PC-3 (cell line): ENCODE measurements at regions not wholly inside any gene's neighbourhood (a gene's known extent, or its start where the extent isn't known, plus 50 kb on each side); places are given as distances from the start of the nearest gene placed in this dataset.

Source experiments
- ATAC-seq: fragments of 200-7000 bp; cut with Tn5 transposase; 2 replicates; pipeline ENCODE4 v1.9.1; 2020; ENCODE audit warnings: mild to moderate bottlenecking, moderate library complexity
- BruUV-seq: library from RNA; stranded (reverse); fragments of 400-500 nt; replicated peaks from 2 replicates; lab custom pipeline; 2021; lab: Mats Ljungman, UMichigan
- CTCF ChIA-PET: fragments of 300-600 bp; sonication (Branson Sonifier 250); formaldehyde crosslinking; loops from one replicate; lab custom pipeline; 2022; ENCODE audit warnings: antibody characterized with exemption; lab: Charles Lee
- POLR2A ChIA-PET: fragments of 300-600 bp; sonication (Branson Sonifier 250); formaldehyde crosslinking; loops from one replicate; lab custom pipeline; 2022; ENCODE audit warnings: antibody characterized with exemption; ENCODE audit not compliant: unreplicated experiment; lab: Charles Lee
- DNase-seq: peaks from one replicate; pipeline ENCODE4 v3.0.0-alpha.2; 2015
- H2AFZ ChIP-seq: fragments of 300-600 bp; sonication (generic); 2 replicates; pipeline ENCODE4 v1.6.0; 2016; ENCODE audit warnings: antibody characterized with exemption, low read length
- H3F3A ChIP-seq: fragments of 300-600 bp; sonication (generic); one replicate; pipeline ENCODE4 v1.6.0; 2017; ENCODE audit warnings: antibody characterized with exemption, low read length, control low read depth, mild to moderate bottlenecking; ENCODE audit not compliant: unreplicated experiment
- H3K27ac ChIP-seq: fragments of 300-600 bp; sonication (generic); 2 replicates; pipeline ENCODE4 v1.5.1; 2016; ENCODE audit warnings: mild to moderate bottlenecking, low read length
- H3K27me3 ChIP-seq: fragments of 300-600 bp; sonication (generic); 2 replicates; pipeline ENCODE4 v1.6.1; 2016; ENCODE audit warnings: low read length, mixed read lengths
- H3K36me3 ChIP-seq: fragments of 300-600 bp; sonication (generic); 2 replicates; pipeline ENCODE4 v1.6.1; 2016; ENCODE audit warnings: low read depth, mixed run types, low read length, mixed read lengths
- H3K4me1 ChIP-seq: fragments of 300-600 bp; sonication (generic); 2 replicates; pipeline ENCODE4 v1.5.1; 2016; ENCODE audit warnings: low read length; ENCODE audit not compliant: insufficient read depth
- H3K4me2 ChIP-seq: fragments of 300-600 bp; sonication (generic); 2 replicates; pipeline ENCODE4 v1.6.0; 2016; ENCODE audit warnings: low read length
- H3K4me3 ChIP-seq: fragments of 300-600 bp; sonication (generic); 2 replicates; pipeline ENCODE4 v1.5.1; 2016; ENCODE audit warnings: mild to moderate bottlenecking, low read length, mixed read lengths
- H3K79me2 ChIP-seq: fragments of 300-600 bp; sonication (generic); 2 replicates; pipeline ENCODE4 v1.6.1; 2017; ENCODE audit warnings: low read length, mixed read lengths
- H3K9ac ChIP-seq: fragments of 300-600 bp; sonication (generic); 2 replicates; pipeline ENCODE4 v1.6.0; 2016; ENCODE audit warnings: mild to moderate bottlenecking, low read length
- H3K9me2 ChIP-seq: fragments of 300-600 bp; sonication (generic); replicated peaks from 2 replicates; pipeline ENCODE4 v1.6.1; 2016; ENCODE audit warnings: mixed run types, low read length, mixed read lengths
- H3K9me3 ChIP-seq: fragments of 300-600 bp; sonication (generic); 2 replicates; pipeline ENCODE4 v1.6.1; 2016; ENCODE audit warnings: low read length, mixed read lengths
- H4K20me1 ChIP-seq: fragments of 300-600 bp; sonication (generic); 2 replicates; pipeline ENCODE4 v1.6.1; 2016; ENCODE audit warnings: low read length, mixed read lengths
- EZH2 ChIP-seq: fragments of 300-600 bp; sonication (generic); IDR thresholded peaks from one replicate; pipeline ENCODE4 v1.6.1; 2017; ENCODE audit warnings: antibody characterized with exemption, mild to moderate bottlenecking, low read length; ENCODE audit not compliant: unreplicated experiment
- EZH2phosphoT487 ChIP-seq: fragments of 300-600 bp; sonication (generic); IDR thresholded peaks from 2 replicates; pipeline ENCODE4 v1.6.1; 2018; ENCODE audit warnings: mild to moderate bottlenecking, antibody characterized with exemption, low read length, borderline replicate concordance
- intact Hi-C: fragments of 100-400 bp; cut with micrococcal nuclease; formaldehyde crosslinking; loops from 2 replicates; pipeline ENCODE4 v1.9.0; 2023
- TF ChIP-seq, protein P1 (sequence below): fragments of 300-600 bp; sonication (generic); conservative IDR thresholded peaks from 2 replicates; pipeline ENCODE4 v1.5.1; 2017; ENCODE audit warnings: antibody characterized with exemption, low read depth, mild to moderate bottlenecking, low read length

DNA sequence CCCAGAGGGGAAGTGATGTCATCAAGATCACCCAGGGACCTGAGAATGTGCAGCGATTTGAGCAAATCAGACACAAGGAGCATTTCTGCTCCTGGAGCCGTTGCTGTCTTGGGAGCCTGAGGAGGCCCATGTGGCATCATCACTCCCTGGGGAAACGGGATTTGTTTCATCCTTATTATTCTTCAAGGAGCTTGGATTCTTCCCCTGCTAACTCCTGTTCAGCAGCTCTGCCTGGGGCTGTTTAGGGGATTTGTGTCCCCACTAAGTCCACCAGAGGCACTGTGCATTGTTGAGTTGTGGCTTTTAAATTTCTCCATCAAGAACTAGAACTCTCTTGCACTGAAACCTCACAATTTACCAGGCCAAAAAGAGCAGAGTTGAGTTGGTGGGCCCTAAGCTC is 104.2 kb upstream of the MSX1 start:
- no peak for DNase-seq
- H3K27me3 ChIP-seq: no peaks in the 10 kb centered on the region
- no peaks in the 10 kb centered on the region for H4K20me1 ChIP-seq
- intact Hi-C loops: no loop called here
- no TSS peak for BruUV-seq
- peaks cover 10% of the 10 kb centered on the region for H3K4me1 ChIP-seq
- H3K9me2 ChIP-seq: no peaks in the 10 kb centered on the region
- no peaks in the 10 kb centered on the region for H3K36me3 ChIP-seq
- ChIA-PET POLR2A (no interaction called here), CTCF (no interaction called here)
- no peak overlapping the region for H3K4me2 ChIP-seq
- no peak overlapping the region for H3K27ac ChIP-seq
- H3K4me3 ChIP-seq: no peak overlapping the region
- ATAC-seq: no peak
- no peak overlapping the region for H2AFZ ChIP-seq
- H3K79me2 ChIP-seq: no peaks in the 10 kb centered on the region
- H3K9me3 ChIP-seq: no peaks in the 10 kb centered on the region
- H3F3A ChIP-seq: no peaks in the 10 kb centered on the region
- TF ChIP-seq, protein P1, sequence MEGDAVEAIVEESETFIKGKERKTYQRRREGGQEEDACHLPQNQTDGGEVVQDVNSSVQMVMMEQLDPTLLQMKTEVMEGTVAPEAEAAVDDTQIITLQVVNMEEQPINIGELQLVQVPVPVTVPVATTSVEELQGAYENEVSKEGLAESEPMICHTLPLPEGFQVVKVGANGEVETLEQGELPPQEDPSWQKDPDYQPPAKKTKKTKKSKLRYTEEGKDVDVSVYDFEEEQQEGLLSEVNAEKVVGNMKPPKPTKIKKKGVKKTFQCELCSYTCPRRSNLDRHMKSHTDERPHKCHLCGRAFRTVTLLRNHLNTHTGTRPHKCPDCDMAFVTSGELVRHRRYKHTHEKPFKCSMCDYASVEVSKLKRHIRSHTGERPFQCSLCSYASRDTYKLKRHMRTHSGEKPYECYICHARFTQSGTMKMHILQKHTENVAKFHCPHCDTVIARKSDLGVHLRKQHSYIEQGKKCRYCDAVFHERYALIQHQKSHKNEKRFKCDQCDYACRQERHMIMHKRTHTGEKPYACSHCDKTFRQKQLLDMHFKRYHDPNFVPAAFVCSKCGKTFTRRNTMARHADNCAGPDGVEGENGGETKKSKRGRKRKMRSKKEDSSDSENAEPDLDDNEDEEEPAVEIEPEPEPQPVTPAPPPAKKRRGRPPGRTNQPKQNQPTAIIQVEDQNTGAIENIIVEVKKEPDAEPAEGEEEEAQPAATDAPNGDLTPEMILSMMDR: no peak
- no peak for TF ChIP-seq EZH2
- no peak overlapping the region for H3K9ac ChIP-seq

DNA sequence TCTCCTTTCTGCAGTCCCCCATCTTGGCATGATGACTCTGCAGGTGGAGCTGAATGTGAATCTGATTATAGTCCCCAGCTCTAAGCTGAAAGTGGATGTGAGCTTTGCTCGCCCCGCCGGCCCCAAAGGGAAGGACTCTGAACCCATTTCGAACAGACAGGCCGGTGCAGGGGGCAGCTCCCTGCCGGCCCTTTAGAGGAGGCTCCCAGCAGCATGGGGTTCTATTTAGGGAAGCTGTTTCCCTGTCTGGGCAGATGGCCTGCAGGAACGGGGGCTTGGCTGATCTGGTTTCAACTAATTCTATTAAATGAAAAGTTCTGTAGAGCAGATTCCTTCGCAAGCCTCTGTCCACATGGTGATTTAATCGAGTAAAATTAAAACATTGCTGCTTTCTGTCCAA is 104.8 kb upstream of the MSX1 start:
- Histone ChIP-seq H2AFZ (no peak overlapping the region), H3K4me1 (peaks cover 10% of the 10 kb centered on the region), H3K79me2 (no peaks in the 10 kb centered on the region), H3K36me3 (no peaks in the 10 kb centered on the region), H3K4me2 (no peak overlapping the region), H3K9me3 (no peaks in the 10 kb centered on the region), H3K27me3 (no peaks in the 10 kb centered on the region), H3K9ac (no peak overlapping the region), H3K9me2 (no peaks in the 10 kb centered on the region), H3K4me3 (no peak overlapping the region), H3F3A (no peaks in the 10 kb centered on the region), H3K27ac (no peak overlapping the region), H4K20me1 (no peaks in the 10 kb centered on the region)
- TF ChIP-seq EZH2phosphoT487: no peak
- DNase-seq (no peak), ATAC-seq (no peak)
- POLR2A ChIA-PET: no interaction called here
- CTCF ChIA-PET: no interaction called here
- intact Hi-C loops: no loop called here
- no TSS peak for BruUV-seq

DNA sequence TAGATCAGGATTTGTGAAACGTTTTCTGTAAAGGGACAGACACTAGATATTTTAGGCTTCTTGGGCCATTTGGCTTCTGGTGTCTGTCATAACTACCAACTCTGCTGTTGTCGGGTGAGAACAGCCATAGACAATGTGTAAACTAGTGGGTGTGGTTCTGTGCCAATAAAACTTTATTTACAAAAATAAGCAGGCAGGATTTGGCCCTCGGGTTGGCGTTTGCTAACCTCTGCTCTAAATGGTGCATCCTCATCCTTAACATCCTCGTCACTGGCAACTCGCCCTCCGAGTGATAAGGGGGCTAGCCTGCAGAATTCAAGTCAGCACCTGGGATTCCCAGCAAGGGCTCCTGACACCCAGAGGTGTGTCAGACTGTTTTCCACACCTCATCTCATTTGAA is 105.8 kb upstream of the MSX1 start:
- ATAC-seq (no peak), DNase-seq (no peak)
- Histone ChIP-seq H3K27ac (no peak overlapping the region), H2AFZ (no peak overlapping the region), H3K4me2 (no peak overlapping the region), H3K9me3 (no peaks in the 10 kb centered on the region), H3K36me3 (no peaks in the 10 kb centered on the region), H3K4me3 (no peak overlapping the region), H3F3A (no peaks in the 10 kb centered on the region), H3K27me3 (no peaks in the 10 kb centered on the region), H3K4me1 (peaks cover 10% of the 10 kb centered on the region), H4K20me1 (no peaks in the 10 kb centered on the region), H3K79me2 (no peaks in the 10 kb centered on the region), H3K9me2 (no peaks in the 10 kb centered on the region), H3K9ac (no peak overlapping the region)
- intact Hi-C loops: no loop called here
- ChIA-PET CTCF (no interaction called here), POLR2A (no interaction called here)
- TF ChIP-seq EZH2phosphoT487: no peak
- TF ChIP-seq EZH2: no peak
- TF ChIP-seq, protein P1: no peak
- no TSS peak for BruUV-seq
